Suprapubic skin (tissue), 4 donors: ENCODE measurements at regions not wholly inside any gene's neighbourhood (a gene's known extent, or its start where the extent isn't known, plus 50 kb on each side); places are given as distances from the start of the nearest gene placed in this dataset.

ENCODE experiments used
- CTCF ChIP-seq, 2 donors: fragments of 200-600 bp in 1 of 2; fragments of 450-650 bp in 1 of 2; sonication (generic) in 1 of 2; IDR thresholded peaks; one replicate each; pipeline ENCODE4 v1.5.1; 2016 to 2019; ENCODE audit warnings: antibody characterized with exemption in 2 of 2, mild to moderate bottlenecking in 1 of 2, moderate library complexity in 1 of 2
- EP300 ChIP-seq: sonication (generic); formaldehyde crosslinking; IDR thresholded peaks from one replicate; pipeline ENCODE4 v1.6.1; 2017; ENCODE audit warnings: antibody characterized with exemption
- POLR2AphosphoS5 ChIP-seq, 3 donors: sonication (generic); formaldehyde crosslinking; IDR thresholded peaks; one replicate each; pipeline ENCODE4 v1.6.1; 2017; ENCODE audit warnings: antibody characterized with exemption in 3 of 3

GRCh38 chr13:67367399-67367798, 137.3 kb upstream of the PCDH9 start:
- no peak for TF ChIP-seq CTCF (IDR thresholded peaks at IDR 0.05)
- TF ChIP-seq EP300 = no peak
- TF ChIP-seq POLR2AphosphoS5 (IDR thresholded peaks at IDR 0.05) = no peak
